ENCODE measurements at regions not wholly inside any gene's neighbourhood (a gene's known extent, or its start where the extent isn't known, plus 50 kb on each side); places are given as distances from the start of the nearest gene placed in this dataset.

GRCh38 chr2:56082665-56083064 lies 101.1 kb upstream of the CCDC85A start (continued):
- TF ChIP-seq ATF2 (IDR thresholded peaks at IDR 0.05; ENCODE audit: low read length): no peak
- no peak for TF ChIP-seq ASH2L (IDR thresholded peaks at IDR 0.05; ENCODE audit: low read length)
- no peak for TF ChIP-seq POU5F1 (IDR thresholded peaks at IDR 0.05; ENCODE audit: low read depth, low read length)
- no peak for TF ChIP-seq TBP (IDR thresholded peaks at IDR 0.05; ENCODE audit: low read depth, low read length)

All from H1 (cell line).